Endothelial cell of umbilical vein (primary cell): ENCODE measurements at regions not wholly inside any gene's neighbourhood (a gene's known extent, or its start where the extent isn't known, plus 50 kb on each side); places are given as distances from the start of the nearest gene placed in this dataset.

Source experiments
- BruUV-seq: library from RNA; stranded (reverse); fragments of 400-500 nt; replicated peaks from 2 replicates; lab custom pipeline; 2021; lab: Mats Ljungman, UMichigan
- CTCF ChIA-PET: fragments of 300-600, 350-600 bp; sonication (Branson Sonifier 250); formaldehyde crosslinking; loops from one replicate; lab custom pipeline; 2021; ENCODE audit warnings: antibody characterized with exemption, inconsistent platforms; lab: Charles Lee
- POLR2A ChIA-PET: fragments of 300-600, 350-600 bp; sonication (Branson Sonifier 250); formaldehyde crosslinking; loops from one replicate; lab custom pipeline; 2021; ENCODE audit warnings: antibody characterized with exemption, inconsistent platforms; lab: Charles Lee
- DNase-seq: peaks from one replicate; pipeline ENCODE4 v3.0.0-alpha.2; 2011; ENCODE audit warnings: low read depth, low spot score
- FAIRE-seq: peaks from 2 replicates; lab custom pipeline; 2011; peaks lifted over from hg19 to GRCh38; lab: Jason Lieb, UNC
- H2AFZ ChIP-seq: 2 replicates; pipeline ENCODE4 v1.6.0; 2012; ENCODE audit warnings: low read depth, low read length, control low read depth, inconsistent platforms
- H3K27ac ChIP-seq: 2 replicates; pipeline ENCODE4 v1.5.1; 2011; ENCODE audit warnings: low read depth, mild to moderate bottlenecking, control low read depth, low read length, moderate library complexity; ENCODE audit not compliant: insufficient read depth
- H3K27me3 ChIP-seq, 2 experiments: 2 replicates each; pipeline versions ENCODE4 v1.6.0 to v1.6.1; 2011; ENCODE audit warnings: low read length in 2 of 2, mixed read lengths in 1 of 2; ENCODE audit not compliant: control insufficient read depth in 2 of 2, insufficient read depth in 2 of 2
- H3K36me3 ChIP-seq, 2 experiments: 2 replicates in 1 of 2; 3 replicates in 1 of 2; pipeline ENCODE4 v1.5.1; 2011; ENCODE audit warnings: low read length in 2 of 2, mild to moderate bottlenecking in 1 of 2, moderate library complexity in 1 of 2; ENCODE audit not compliant: control insufficient read depth in 2 of 2, insufficient read depth in 2 of 2; ENCODE audit errors: extremely low read depth in 1 of 2
- H3K4me1 ChIP-seq: 3 replicates; pipeline ENCODE4 v1.5.1; 2011; ENCODE audit warnings: mild to moderate bottlenecking, low read length; ENCODE audit not compliant: control insufficient read depth, insufficient read depth; ENCODE audit errors: extremely low read depth
- H3K4me2 ChIP-seq: 2 replicates; pipeline ENCODE4 v1.6.1; 2011; ENCODE audit warnings: low read length, control low read depth, mixed read lengths; ENCODE audit not compliant: insufficient read depth
- H3K4me3 ChIP-seq, 3 experiments: fragments of 200-600 bp in 1 of 3; sonication (generic), shearing (Covaris generic) in 1 of 3; replicated peaks in 1 of 3; 2 replicates each; pipeline ENCODE4 v1.5.1; 2011 to 2016; ENCODE audit warnings: control low read depth in 3 of 3, low read length in 3 of 3, mild to moderate bottlenecking in 2 of 3, inconsistent platforms in 1 of 3, low read depth in 1 of 3, moderate library complexity in 1 of 3; ENCODE audit not compliant: insufficient read depth in 1 of 3
- H3K79me2 ChIP-seq: 2 replicates; pipeline ENCODE4 v1.6.0; 2012; ENCODE audit warnings: low read length, inconsistent platforms; ENCODE audit not compliant: control insufficient read depth, insufficient read depth
- H3K9ac ChIP-seq: replicated peaks from 2 replicates; pipeline ENCODE3; 2011; ENCODE audit warnings: low read length, control low read depth; ENCODE audit not compliant: insufficient read depth; ENCODE audit errors: extremely low read depth
- H3K9me1 ChIP-seq: replicated peaks from 3 replicates; pipeline ENCODE4 v1.6.0; 2011; ENCODE audit warnings: mild to moderate bottlenecking, low read length; ENCODE audit not compliant: control insufficient read depth, insufficient read depth; ENCODE audit errors: extremely low read depth
- H3K9me3 ChIP-seq: replicated peaks from 2 replicates; pipeline ENCODE4 v1.5.1; 2012; ENCODE audit warnings: low read length, inconsistent platforms; ENCODE audit not compliant: control insufficient read depth, insufficient read depth
- H4K20me1 ChIP-seq: replicated peaks from 2 replicates; pipeline ENCODE3; 2011; ENCODE audit warnings: mild to moderate bottlenecking, low read length; ENCODE audit not compliant: control insufficient read depth, insufficient read depth; ENCODE audit errors: extremely low read depth
- CTCF ChIP-seq, 2 donors: IDR thresholded peaks; 1 replicate in 1 of 2; 2 replicates in 1 of 2; pipeline ENCODE4 v1.5.1; 2011; ENCODE audit warnings: low read length in 2 of 2, mild to moderate bottlenecking in 2 of 2, moderate library complexity in 2 of 2, control low read depth in 1 of 2, inconsistent platforms in 1 of 2, low read depth in 1 of 2; ENCODE audit not compliant: insufficient read depth in 1 of 2; ENCODE audit errors: extremely low read depth in 1 of 2
- EZH2 ChIP-seq: IDR thresholded peaks from 2 replicates; pipeline ENCODE4 v1.6.1; 2012; ENCODE audit warnings: borderline replicate concordance, low read depth, mild to moderate bottlenecking, moderate library complexity, low read length, inconsistent platforms; ENCODE audit not compliant: severe bottlenecking
- FOS ChIP-seq: IDR thresholded peaks from 2 replicates; pipeline ENCODE4 v1.6.1; 2011; ENCODE audit warnings: mild to moderate bottlenecking, low read length, moderate library complexity, borderline replicate concordance; ENCODE audit not compliant: insufficient read depth
- GATA2 ChIP-seq: IDR thresholded peaks from 2 replicates; pipeline ENCODE4 v1.7.0; 2011; ENCODE audit warnings: low read depth, mild to moderate bottlenecking, moderate library complexity, mixed read lengths, low read length; ENCODE audit not compliant: insufficient read length, insufficient read depth
- JUN ChIP-seq: IDR thresholded peaks from 2 replicates; pipeline ENCODE4 v1.6.1; 2011; ENCODE audit warnings: borderline replicate concordance, low read depth; ENCODE audit not compliant: insufficient read length, insufficient read depth
- MAX ChIP-seq: IDR thresholded peaks from 2 replicates; pipeline ENCODE4 v1.6.1; 2011; ENCODE audit not compliant: insufficient read depth, insufficient read length
- MYC ChIP-seq: IDR thresholded peaks from one replicate; pipeline ENCODE4 v1.6.1; 2011; ENCODE audit warnings: mild to moderate bottlenecking, low read depth, low read length
- POLR2A ChIP-seq: IDR thresholded peaks from 2 replicates; pipeline ENCODE4 v1.6.1; 2012; ENCODE audit warnings: low read depth, mild to moderate bottlenecking, control low read depth, low read length
- POLR2AphosphoS5 ChIP-seq: IDR thresholded peaks from 2 replicates; pipeline ENCODE4 v1.6.1; 2012; ENCODE audit warnings: low read depth, mild to moderate bottlenecking, control low read depth, low read length, moderate library complexity; ENCODE audit not compliant: insufficient read depth
- dilution Hi-C: fragments of 300-500 bp; cut with MboI; formaldehyde crosslinking; loops from one replicate; pipeline ENCODE4 v1.15.0; 2019; ENCODE audit warnings: low sequenced_read_pairs; ENCODE audit not compliant: extremely low pct_ligation_motif_present
- intact Hi-C: fragments of 100-400 bp; cut with micrococcal nuclease; formaldehyde crosslinking; loops from one replicate; pipeline ENCODE4 v1.10.0; 2022

- Histone ChIP-seq H3K36me3 (no peaks in the 10 kb centered on the region), H4K20me1 (no peaks in the 10 kb centered on the region), H3K4me1 (no peaks in the 10 kb centered on the region), H3K9me3 (no peaks in the 10 kb centered on the region), H3K79me2 (no peaks in the 10 kb centered on the region), H3K4me2 (no peak overlapping the region), H3K9me1 (no peaks in the 10 kb centered on the region), H3K27me3 (no peaks in the 10 kb centered on the region), H2AFZ (no peak overlapping the region), H3K9ac (no peak overlapping the region), H3K4me3 (no peak overlapping the region), H3K27ac (no peak overlapping the region)
- intact Hi-C loops = no loop called here
- dilution Hi-C loops = no loop called here
- FAIRE-seq (no peak), DNase-seq (no peak)
- TF ChIP-seq FOS = no peak
- no peak for TF ChIP-seq MYC
- no peak for TF ChIP-seq CTCF (IDR thresholded peaks at IDR 0.05; ENCODE audit: extremely low read depth in 1 of 2, insufficient read depth in 1 of 2, low read depth in 1 of 2, low read length in 2 of 2)
- TF ChIP-seq JUN = no peak
- TF ChIP-seq EZH2 = no peak
- TF ChIP-seq GATA2 = no peak
- no peak for TF ChIP-seq POLR2AphosphoS5
- TF ChIP-seq MAX = no peak
- no peak for TF ChIP-seq POLR2A
- BruUV-seq = no TSS peak
- CTCF ChIA-PET = no interaction called here
- POLR2A ChIA-PET = no interaction called here
Observed at GRCh38 chr3:21220944-21221343, 530.1 kb downstream of the ZNF385D start.
